ENCODE measurements at regions not wholly inside any gene's neighbourhood (a gene's known extent, or its start where the extent isn't known, plus 50 kb on each side); places are given as distances from the start of the nearest gene placed in this dataset.

DNA sequence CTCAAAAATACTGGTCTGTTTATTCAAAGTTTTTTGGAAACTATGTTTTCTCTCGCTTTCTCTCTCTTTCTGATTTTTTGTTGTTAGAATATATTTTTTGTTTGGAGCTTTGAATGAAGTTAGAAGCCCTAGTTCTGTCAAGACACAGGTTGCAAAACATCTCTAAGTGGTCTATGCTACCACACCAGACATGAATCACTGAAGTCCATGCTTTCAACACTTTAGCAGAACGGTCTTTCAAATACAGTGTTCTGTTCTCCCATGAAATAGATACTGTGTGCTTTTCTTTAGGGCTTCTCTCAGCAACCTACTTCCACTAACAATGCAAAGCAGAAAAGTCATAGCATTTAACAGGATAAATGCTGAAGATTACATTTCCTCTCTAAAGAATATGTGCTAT is 392.5 kb downstream of the TMEM167A start:
- no peak for DNase-seq

DNA sequence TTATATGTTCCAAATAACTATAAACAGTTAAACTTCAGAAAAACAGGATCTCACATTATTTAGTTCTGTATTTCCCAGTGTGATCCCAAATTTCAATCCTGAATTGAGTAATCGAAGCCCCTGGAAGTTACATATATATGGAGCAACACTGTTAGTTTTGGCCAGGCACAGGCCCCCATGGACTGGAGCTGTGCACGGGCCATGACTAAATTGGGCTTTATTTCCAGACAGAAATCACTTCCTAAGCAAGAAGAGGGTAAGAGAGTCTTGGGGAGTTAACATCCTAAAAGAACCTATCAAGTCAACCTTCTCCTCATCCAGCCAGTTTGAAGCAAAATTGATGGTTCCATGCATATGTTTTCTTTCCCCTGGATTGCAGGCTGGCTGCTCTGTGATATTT is 393.0 kb downstream of the TMEM167A start:
- no peak for DNase-seq

DNA sequence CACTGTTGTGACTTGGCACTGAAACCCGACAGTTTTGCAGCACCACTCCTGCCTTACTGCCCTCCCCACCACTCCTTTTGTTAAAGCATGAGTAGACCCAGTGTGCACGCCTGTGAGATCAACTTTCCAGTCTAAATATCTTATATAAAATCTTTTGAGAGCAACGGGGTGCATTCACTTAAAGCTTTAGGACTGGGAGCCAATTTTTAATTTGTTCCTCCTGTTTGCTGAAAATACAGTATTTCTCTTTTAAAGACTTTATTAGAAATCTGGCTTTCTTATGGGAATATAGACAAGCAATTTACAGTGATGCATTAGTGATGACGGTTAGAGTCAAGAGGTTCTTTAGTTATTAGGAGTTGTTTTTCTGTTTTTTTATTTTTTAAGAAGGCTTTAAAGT is 397.5 kb downstream of the TMEM167A start:
- DNase-seq: no peak

DNA sequence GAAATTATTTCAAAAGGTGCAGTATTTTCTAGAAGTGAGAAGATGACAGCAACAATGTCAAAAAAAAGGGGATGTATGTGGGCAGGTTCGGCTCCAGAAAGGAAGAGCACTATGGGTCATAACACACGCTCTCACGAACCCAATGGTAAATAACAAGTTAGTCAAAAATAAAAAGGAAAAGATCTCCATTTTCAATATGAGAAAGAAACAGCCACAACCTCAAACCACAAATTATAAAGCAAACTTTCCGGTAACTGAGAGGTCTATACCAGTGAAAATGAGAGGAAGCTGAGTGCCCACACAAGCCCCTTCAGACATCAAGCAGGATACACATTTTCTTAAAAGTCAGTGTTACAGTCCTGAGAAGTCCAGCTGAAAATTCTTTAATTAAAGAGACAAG is 398.5 kb upstream of the RPS23 start:
- no peak for DNase-seq

DNA sequence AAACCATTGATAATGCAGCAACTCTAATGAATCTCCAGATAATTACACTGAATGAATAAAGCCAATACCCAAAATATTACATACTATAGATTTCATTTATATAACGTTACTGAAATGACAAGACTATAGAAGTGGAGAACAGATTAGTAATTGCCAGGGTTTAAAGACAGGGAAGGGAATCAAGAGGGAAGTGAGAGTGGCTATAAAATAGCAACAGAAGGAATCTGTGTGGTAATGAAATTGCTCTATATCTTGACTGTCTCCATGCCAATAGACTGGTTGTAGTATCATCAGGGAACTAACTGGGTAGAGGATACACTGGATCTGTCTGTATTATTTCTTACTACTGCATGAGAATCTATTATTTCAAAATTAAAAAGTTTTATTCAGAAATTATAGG is 396.5 kb upstream of the RPS23 start:
- no peak for DNase-seq

DNA sequence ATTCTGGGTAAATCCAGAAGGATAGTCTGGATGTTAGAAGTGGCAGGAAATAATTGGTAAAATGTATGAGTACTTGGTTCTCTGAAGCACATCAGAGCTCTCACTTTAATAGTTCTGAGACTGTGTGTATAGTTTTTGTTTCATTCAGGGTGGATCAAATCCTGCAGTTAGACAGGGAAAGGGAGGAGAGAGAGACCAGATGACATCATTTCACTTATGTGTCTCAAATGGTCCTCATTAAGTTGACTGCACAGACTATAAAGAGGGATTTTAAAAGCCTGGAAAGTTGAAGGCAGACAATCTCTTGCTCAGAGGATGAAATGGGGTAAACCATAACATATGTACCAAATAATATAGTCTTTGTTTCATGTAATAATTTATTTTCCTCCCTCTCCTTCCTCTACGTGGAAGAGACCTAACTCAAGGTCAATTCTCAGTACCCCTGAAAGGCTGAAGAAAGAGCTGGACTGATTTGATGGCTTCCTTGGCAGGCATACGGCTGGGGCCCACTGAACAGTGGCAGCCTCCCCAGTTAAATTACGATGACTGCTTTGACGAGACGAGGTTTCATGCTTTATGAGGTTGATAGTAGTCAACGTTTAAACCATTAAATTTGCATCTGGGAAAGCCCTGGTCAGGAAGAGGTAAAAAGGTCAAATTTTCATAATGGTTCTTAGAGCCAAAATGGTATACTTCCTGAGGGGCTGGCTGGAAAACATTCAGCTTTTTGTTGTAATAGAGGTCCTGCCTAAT is 395.1 kb upstream of the RPS23 start:
- DNase-seq: no peak

DNA sequence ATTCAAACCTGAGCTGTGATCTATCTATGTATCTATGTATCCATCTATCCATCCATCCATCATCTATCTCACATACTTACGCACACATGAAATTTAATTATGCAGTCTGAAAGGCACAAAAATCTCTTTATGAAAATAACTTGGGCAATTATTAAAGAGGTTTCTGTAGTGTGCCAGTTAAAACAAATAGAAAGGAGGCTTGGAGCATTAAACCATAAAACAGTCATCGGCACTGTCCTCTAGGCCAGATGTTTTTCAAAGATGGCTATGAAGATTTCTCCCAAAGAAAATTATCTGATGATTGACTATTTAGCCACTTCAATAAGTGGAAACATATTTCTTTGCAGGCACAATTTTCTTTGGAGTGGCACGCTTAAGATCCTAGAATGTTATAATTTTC is 392.5 kb upstream of the RPS23 start:
- DNase-seq: no peak

DNA sequence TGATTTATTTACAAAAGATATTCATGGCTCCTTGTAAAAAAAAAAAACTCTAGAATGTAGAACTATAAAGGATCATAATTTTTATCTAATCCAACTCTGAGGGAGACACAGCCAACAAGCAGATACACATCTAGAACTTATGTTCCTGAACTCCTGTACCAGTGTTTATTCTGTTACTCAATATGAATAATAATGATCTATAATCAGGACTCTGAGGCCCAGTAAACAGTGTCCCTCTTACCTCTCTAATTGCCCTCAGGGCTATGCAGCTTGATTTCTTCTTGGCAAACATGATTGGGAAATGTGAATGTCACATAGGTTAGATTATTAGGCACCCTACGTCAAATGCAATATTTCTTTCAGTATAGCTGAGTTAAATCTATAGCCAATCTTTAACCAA is 391.6 kb upstream of the RPS23 start:
- DNase-seq: no peak

DNA sequence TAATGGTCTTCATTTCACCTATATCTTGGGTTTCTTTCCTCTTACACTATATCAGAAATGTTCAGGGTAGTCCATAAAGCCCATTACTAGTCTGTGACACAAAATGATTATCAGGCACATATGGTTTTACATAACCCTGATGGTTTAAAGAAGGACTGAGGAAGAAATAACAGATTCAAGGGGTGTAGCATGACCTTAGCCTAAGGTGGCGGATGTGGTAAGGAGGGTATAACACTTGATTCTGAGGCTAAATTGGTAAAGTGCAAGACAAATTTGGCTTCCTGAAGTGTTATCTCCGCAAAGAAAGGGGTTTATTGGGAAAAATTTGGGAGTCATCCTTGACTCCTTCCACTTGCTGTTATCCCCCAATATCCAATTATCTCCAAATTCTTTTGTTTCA is 388.2 kb upstream of the RPS23 start:
- DNase-seq: no peak

DNA sequence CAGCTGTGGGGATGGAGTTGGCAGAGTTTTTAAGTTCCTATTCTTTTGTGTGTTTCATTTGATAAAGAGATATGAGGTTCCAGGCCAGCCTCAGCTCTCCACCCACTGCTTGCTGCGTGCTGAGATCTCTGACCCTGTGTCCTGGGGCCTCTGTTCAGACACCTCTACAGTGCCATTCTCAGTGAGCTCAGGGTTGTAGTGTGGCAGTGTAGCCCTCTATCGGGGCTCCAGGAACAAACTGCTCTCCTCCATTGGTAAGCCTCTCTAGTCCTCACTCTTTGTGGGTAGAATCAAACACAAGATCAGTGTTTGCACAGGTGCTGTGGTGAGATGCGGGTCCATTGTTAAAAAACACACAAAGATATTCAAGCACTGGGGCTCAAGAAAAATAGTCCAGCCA is 386.6 kb upstream of the RPS23 start:
- DNase-seq: no peak

DNA sequence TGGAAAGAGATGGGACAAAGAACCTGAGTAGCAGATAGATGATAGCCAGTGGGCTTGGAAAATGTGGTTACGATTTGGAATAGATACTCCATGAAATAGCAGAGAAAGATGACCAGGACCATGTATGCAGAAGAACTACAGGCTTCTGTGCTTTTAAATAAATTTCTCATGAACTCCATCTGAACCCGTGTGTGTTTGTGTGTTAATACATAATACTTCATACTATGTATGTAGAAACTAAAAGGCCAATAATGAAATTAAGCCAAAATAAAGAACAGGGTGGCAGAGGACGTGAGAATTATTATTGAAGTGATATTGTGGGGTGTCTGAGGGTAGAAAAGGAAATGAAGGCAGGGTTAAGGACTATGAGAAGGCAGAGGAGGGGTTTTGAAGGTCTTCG is 385.1 kb upstream of the RPS23 start:
- no peak for DNase-seq

DNA sequence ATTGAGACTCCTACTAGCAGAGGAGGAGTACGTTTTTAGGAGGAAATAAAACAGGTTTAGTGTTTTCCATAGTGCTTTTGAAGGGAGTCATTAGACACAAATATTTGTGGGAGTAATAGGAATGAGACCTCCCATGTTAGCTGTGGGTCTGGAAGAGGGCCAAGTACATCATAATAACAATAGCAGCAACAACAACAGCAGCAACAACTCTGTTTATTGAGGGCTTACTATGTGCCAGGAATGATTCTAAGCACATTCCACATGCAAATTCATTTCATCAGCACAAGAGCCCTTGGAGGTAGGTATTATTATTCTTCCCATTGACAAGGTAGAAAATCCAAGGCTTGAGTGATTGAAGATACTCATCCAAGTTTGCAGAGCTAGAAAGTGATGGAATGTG is 384.2 kb upstream of the RPS23 start:
- DNase-seq: no peak

DNA sequence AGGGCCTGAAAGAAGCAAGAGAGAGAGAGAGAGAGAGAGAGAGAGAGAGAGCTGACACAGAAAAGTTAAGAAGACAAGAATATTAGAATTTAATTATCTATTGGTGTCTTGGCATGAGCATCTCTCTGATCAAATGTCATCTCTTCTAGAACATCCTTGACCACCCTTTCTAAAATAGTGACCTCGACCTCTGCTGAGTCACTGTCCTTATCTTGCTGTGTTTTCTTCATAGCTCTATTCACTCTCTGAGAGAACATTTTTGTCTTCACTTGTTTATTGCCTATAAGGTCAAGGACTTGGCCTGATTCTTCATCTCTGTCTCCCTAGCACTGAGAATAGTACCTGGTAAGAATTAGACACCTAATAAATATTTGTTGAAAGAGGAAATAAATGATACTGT is 383.8 kb upstream of the RPS23 start:
- DNase-seq: no peak

DNA sequence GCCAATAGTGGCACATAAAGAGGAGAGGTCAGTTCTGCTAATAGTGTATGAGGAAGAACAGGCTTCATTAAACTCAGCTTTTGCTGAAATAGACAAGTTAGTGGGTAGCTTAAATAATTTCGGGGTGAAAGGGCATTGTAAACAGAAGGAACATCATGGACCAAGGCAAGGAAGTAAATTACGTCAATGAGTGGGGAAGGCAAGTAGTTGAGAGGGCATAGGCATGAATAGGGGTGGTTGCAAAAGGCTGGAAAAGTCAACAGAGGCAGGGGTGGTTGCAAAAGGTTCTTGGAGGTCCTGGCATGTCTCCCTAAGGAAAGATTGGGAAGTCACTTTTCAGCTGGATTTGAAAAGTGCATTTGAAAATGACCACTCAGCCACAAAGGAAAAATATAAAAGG is 383.3 kb upstream of the RPS23 start:
- no peak for DNase-seq

DNA sequence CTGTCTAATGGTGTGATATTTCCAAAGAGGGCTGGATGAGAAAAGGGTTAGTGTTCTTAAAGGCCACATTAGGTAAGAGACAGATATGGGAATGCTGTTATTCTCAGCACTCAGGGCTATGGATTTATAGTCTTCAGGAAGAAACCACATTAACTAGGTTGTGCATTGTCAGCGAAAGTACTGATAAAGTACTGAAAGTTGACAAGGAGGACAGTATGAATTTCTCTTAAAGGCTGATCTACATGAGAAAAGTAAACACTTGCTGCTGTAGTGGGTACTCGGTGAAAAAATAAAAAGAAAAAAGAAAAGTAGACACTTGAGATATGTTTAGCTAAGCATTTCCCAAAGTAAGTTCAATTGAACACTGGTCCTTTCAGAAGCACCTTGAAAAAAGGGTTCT is 381.0 kb upstream of the RPS23 start:
- no peak for DNase-seq

DNA sequence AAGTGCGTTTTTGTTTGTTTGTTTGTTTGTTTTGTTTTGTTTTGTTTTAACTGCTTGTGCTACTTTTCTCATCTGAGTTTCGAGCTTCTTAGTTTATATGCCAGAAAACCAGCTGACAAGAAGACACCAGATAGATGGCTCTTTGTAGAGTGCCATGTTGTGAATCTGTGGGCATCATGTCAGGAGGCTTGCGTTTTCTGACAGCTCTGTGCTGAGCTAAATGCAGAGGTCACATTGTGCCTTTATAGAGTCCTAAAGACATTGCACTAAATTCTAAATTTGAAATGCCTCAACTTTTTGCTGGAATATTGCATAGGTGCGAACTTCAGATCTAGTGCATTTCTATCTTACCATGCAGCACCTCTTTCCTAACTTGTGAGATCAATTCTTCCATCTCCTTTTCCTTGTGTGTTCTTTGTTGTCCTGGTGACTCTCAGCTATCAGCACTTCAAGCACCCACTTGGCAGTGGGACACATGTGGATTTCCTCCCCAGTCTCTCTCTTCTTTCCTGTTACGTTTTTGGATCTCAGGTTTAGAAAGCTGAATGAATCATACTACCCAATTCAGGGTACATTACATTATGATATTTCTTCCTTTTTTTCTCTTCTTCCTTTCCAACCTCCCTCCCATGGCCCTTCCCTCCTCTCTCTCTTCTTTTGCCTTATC is 379.0 kb upstream of the RPS23 start:
- DNase-seq: no peak

DNA sequence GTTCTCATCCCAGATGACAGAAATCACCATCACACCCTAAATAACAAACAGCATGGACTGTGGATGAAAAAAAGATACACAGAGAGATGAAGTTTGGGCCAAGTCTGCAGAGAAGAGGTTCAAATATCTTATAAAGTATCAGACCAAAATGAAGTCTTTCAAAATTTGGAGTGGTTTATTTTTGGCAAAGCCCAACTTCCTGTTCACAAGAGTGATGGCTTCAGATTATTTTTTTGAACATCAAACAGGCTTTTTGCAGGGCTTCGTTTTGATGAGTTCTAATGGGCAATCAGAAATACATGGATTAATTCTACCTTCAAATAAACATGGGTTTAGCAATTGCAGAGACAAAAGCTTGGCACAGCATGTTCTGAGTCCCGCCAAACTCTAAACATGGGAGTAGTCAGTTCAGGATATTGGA is 378.2 kb upstream of the RPS23 start:
- DNase-seq: no peak

DNA sequence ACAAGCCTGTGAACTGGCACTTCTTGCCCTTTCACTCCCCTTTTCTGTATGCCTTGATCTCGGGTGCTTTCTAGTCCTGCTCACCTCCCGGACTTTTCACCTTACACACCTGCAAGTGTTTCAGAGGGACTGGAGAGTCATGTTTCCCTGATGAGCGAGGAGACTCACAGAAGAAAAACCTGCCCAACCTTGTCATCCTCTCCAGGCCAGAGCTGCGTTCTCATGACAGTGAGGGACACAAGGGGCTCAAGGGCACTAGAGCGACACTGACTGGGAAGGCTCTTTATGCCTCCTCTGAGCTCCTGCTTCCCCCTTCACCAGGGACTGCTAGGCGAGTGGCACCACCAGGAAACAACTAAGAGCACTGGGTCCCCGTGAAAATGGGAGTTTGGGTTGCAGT is 376.9 kb upstream of the RPS23 start:
- no peak for DNase-seq

DNA sequence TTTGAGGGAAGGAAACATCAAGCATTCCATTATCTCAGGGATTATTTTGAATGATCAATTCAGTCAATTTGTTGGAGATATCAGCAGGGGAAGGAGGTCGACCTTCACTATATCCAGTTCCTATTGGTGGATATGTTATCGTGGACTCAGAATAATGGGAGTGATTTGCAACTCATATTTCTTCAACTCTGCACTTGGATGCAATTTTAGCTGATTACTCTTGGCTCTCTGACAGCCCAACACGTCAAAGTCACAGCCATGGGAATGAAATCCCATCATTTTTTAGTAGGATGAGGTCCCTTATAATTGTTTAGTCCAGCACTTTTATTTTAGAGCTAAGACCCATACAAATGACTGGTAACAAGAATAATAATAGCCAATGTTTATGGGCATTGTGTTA is 371.8 kb upstream of the RPS23 start:
- DNase-seq: no peak

DNA sequence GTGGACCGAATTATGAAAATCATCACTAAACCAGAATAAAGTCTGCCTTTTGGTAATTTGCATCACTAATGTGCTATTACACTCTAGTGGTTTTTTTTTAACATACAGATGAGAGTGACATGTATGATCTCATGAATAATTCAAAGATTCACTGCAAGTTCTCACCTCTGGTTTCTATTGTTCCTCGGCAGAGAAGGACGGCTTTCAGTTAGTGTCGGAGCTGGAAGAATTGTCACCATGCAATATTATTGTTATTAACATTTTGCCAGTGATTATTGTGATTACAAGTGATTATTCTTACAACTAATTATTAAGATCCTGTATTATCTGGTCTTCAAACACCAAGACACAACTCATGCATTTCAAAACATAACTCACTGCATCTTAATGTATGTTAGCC is 366.6 kb upstream of the RPS23 start:
- DNase-seq: no peak

DNA sequence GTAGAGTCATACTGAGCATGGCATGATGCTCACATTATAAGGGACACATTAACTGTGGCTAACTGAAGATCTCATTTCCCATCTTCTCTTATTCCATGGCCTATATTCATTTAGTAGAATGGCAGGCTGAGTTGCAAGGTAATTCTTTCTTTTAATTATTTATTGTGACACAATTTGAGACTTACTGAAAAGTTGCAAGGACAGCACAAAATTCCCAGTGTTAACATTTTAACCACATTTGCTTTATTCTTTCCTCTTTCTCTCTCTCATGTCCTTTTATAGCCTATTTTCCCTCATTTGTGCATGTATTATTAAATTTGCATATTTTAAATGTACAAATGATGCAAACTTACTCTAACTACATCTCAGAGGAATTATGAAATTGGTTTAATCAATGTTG is 366.1 kb upstream of the RPS23 start:
- no peak for DNase-seq

DNA sequence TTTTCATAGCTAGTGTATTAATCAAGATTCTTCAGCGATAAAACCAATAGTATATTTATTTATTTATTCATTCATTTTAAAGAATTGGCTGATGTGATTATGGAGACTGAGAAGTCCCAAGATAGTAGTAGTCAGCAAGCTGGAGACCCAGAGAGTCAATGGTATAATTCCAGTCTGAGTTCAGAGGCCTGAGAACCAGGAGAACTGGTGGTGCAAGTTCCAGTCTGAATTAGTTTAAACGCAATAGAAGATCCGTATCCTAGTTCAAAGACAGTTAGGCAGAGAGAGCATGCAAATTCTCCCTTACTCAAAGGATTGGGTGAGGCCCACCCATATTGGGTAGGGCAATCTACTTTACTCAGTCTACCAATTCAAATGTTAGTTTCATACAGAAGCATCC is 364.2 kb upstream of the RPS23 start:
- no peak for DNase-seq

DNA sequence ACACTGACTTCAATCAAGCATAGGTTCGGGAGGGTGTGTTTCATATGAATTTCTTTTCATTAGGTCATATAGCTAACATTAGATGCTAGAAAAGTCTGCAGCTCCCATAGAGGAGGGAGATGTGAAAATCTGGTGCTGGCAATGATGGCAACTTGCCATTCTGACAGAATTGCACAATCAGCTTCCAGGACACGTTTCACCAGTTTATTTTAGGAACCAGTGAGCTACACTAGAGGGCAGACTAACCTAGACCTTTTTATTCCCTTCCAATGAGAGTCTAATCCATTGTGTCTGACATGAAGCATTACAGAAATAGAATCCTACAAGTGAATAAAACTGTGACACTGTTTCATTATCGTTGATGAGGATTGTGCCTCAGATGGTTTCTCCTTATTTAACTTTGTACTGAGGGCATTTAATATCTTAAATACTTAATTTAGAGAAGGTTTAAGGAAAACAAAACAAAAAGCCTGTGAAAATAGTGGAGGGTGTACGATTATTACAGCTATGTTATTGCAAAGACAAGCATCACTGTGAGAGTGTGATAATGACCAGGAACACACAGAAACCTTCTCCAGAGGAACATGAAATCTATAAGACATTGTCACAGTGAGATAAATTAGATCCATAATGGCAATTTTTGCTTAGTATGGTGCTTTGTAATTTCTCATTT is 363.3 kb upstream of the RPS23 start:
- DNase-seq: no peak

DNA sequence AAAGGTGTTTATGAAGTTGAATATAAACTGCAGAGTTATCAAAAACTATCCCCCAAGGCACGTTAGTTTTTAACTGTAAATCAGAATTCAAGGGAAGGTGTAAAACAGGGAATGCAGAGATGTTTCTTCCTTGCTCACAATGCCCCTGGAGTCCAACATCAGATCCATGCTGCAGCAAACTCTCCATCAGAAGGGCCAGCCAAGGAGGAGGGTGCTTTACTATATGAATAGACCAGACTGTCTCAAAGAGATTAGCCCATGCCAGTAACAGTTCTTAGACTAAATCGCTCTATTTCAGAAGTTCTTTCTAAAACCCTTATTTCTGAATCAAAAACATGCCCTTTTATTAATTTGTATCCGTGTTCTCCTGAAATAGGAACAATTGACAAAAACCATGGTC is 362.8 kb upstream of the RPS23 start:
- no peak for DNase-seq

Data from activated effector memory CD4-positive, alpha-beta T cell treated with Interleukin-2 at 50 U/mL for 16 hours (primary cell).